Tibial nerve (tissue), 4 donors: ENCODE measurements at regions not wholly inside any gene's neighbourhood (a gene's known extent, or its start where the extent isn't known, plus 50 kb on each side); places are given as distances from the start of the nearest gene placed in this dataset.
"Not testable (repeated sequence)": the region's sequence is repeated elsewhere in the genome, so short reads cannot be mapped to it uniquely, and the experiment has no call there.

Experiments used
- CTCF ChIP-seq, 5 experiments: fragments of 200-600 bp in 3 of 5; fragments of 450-650 bp in 2 of 5; sonication (generic) in 3 of 5; IDR thresholded peaks; one replicate each; pipeline ENCODE4 v1.5.1; 2016 to 2019; ENCODE audit warnings: antibody characterized with exemption in 5 of 5, mild to moderate bottlenecking in 3 of 5, moderate library complexity in 2 of 5
- EP300 ChIP-seq, 2 donors: sonication (generic); formaldehyde crosslinking; IDR thresholded peaks; one replicate each; pipeline ENCODE4 v1.6.1; 2017; ENCODE audit warnings: antibody characterized with exemption in 2 of 2, mild to moderate bottlenecking in 1 of 2
- POLR2A ChIP-seq, 2 donors: fragments of 450-650 bp; IDR thresholded peaks; one replicate each; pipeline ENCODE4 v1.6.1; 2017; ENCODE audit warnings: antibody characterized with exemption in 2 of 2, mild to moderate bottlenecking in 2 of 2, moderate library complexity in 2 of 2

- not testable (repeated sequence) for TF ChIP-seq CTCF, EP300, POLR2A (IDR thresholded peaks at IDR 0.05)
Measured at GRCh38 chr21:7929586-7929985, 2591.8 kb upstream of the TPTE start.
